ENCODE measurements at regions not wholly inside any gene's neighbourhood (a gene's known extent, or its start where the extent isn't known, plus 50 kb on each side); places are given as distances from the start of the nearest gene placed in this dataset.

DNA sequence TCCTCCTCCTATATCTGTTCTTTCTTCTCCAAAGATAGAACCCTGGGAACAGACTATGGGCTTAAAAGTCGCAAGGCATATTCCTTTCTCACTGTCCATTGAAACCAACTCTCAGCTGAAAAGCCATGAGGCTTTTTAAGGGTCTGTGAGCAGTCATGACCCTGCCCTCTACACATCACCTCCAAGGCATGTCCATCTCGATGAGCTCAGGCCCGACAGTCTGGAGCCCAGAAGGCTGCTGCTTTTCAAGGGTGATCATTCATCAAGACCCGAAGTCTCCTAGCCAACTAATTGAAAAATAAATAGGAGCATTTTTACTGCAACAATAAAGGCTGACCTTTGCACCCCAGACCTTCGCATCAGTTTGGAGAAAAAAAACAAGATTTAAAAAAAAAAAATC lies 378.8 kb upstream of the NRSN1 start:
- H3K4me1 Mint-ChIP-seq, result no peaks in the 10 kb centered on the region
- H3K9me3 Mint-ChIP-seq, result peaks cover 2% of the 10 kb centered on the region
- ChIA-PET CTCF (no interaction called here), POLR2A (no interaction called here)
- TF ChIP-seq, protein P1, sequence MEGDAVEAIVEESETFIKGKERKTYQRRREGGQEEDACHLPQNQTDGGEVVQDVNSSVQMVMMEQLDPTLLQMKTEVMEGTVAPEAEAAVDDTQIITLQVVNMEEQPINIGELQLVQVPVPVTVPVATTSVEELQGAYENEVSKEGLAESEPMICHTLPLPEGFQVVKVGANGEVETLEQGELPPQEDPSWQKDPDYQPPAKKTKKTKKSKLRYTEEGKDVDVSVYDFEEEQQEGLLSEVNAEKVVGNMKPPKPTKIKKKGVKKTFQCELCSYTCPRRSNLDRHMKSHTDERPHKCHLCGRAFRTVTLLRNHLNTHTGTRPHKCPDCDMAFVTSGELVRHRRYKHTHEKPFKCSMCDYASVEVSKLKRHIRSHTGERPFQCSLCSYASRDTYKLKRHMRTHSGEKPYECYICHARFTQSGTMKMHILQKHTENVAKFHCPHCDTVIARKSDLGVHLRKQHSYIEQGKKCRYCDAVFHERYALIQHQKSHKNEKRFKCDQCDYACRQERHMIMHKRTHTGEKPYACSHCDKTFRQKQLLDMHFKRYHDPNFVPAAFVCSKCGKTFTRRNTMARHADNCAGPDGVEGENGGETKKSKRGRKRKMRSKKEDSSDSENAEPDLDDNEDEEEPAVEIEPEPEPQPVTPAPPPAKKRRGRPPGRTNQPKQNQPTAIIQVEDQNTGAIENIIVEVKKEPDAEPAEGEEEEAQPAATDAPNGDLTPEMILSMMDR (IDR thresholded peaks at IDR 0.05), result no peak
- ATAC-seq (ENCODE audit: low read depth), result no peak
- no peak for DNase-seq
- H3K36me3 Mint-ChIP-seq (ENCODE audit: low read depth), result no peaks in the 10 kb centered on the region
- intact Hi-C loops (cut with micrococcal nuclease), result no loop called here
- H3K27ac Mint-ChIP-seq, result no peak overlapping the region
- no peaks in the 10 kb centered on the region for H3K27me3 Mint-ChIP-seq
- no peak overlapping the region for H3K4me3 Mint-ChIP-seq

DNA sequence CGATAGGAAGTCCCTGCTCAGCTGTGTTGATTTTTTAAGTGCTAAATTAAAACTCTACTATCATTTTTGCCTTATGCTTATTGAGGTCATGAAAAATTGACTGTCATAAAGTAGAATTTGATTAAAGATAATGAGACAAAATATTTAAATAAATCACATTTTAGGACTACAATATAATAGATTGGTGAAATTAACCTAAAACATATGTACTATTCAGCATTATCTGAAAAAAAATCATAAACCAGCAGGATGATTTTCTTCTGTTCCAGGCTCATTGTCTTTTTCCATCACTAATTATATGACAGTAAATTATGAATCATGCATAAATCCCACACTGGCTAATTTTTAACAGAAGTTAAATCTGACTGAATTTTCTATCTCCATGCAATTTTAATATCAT lies 373.6 kb upstream of the NRSN1 start:
- ATAC-seq (ENCODE audit: low read depth) (no peak), DNase-seq (no peak)
- Mint-ChIP-seq H3K27me3 (no peaks in the 10 kb centered on the region), H3K4me3 (no peak overlapping the region), H3K36me3 (ENCODE audit: low read depth) (no peaks in the 10 kb centered on the region), H3K4me1 (no peaks in the 10 kb centered on the region), H3K27ac (no peak overlapping the region), H3K9me3 (peaks cover 7% of the 10 kb centered on the region)
- intact Hi-C loops (cut with micrococcal nuclease), result no loop called here
- TF ChIP-seq, protein P1 (IDR thresholded peaks at IDR 0.05), result no peak
- CTCF ChIA-PET, result no interaction called here
- POLR2A ChIA-PET, result no interaction called here

DNA sequence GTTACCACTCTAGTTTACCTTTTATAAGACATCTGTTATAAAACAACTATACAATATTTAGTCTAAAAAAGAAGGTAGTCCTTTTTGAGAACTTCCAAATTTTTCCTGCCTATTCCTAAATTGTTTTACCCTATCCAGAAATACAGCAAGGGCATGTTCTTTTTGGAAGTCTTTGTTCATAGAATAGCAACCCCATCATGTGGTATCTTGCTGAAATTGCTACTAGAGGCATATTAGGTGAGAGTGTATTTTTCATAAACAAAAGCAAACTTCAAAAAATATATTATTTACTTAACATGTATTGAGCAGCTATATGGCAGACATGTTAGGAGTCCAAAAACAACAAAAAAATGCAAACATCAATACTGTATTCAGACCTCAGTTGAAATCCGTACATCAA lies 371.8 kb upstream of the NRSN1 start:
- DNase-seq, result no peak
- CTCF ChIA-PET, result no interaction called here
- Mint-ChIP-seq H3K27me3 (no peaks in the 10 kb centered on the region), H3K9me3 (peaks cover 7% of the 10 kb centered on the region), H3K36me3 (ENCODE audit: low read depth) (no peaks in the 10 kb centered on the region), H3K4me3 (no peak overlapping the region), H3K27ac (no peak overlapping the region), H3K4me1 (no peaks in the 10 kb centered on the region)
- no peak for ATAC-seq (ENCODE audit: low read depth)
- intact Hi-C loops (cut with micrococcal nuclease), result no loop called here
- POLR2A ChIA-PET, result no interaction called here
- TF ChIP-seq, protein P1 (IDR thresholded peaks at IDR 0.05), result no peak

DNA sequence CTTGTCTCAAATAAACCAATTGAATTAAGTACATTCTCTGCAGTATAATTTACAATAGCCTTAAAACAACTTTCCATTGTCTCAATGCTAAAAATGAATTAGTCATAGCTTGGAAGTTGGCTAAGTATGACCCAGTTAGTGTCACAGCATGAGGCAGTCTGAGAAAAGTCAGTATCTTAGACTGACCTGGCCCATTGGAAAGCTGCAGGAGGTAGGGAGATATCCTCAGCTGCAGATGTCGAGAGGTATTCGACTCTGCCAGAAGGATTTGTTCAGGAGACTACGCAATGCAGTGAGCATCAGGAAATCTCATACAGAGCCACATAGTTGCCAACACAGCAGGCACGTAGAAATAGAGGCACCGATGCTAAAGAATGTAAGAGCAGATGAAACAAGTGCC lies 350.9 kb upstream of the NRSN1 start:
- TF ChIP-seq, protein P1 (IDR thresholded peaks at IDR 0.05), result no peak
- Mint-ChIP-seq H3K4me1 (no peaks in the 10 kb centered on the region), H3K36me3 (ENCODE audit: low read depth) (no peaks in the 10 kb centered on the region), H3K27me3 (no peaks in the 10 kb centered on the region), H3K27ac (no peak overlapping the region), H3K9me3 (peaks cover 3% of the 10 kb centered on the region), H3K4me3 (no peak overlapping the region)
- ChIA-PET POLR2A (no interaction called here), CTCF (no interaction called here)
- intact Hi-C loops (cut with micrococcal nuclease), result no loop called here
- DNase-seq (no peak), ATAC-seq (ENCODE audit: low read depth) (no peak)

DNA sequence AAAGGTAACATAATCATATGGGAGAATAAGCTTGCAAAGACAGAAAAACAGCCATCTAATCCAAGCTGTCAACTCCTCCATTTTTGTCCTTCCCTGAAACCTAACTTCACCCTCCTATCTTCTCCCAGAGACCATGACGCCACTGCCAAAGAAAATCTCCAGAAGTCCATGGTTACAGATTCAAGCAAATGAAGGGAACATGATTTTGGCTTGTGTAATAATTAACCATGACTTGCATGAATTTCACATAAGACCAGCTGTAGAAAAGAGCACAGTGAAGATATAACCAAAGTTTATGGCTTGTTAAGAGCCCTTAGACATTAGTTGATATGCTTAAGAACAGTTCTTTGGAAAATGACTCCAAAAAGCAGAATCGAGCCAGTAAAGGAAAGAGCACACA lies 342.1 kb upstream of the NRSN1 start:
- Mint-ChIP-seq H3K36me3 (ENCODE audit: low read depth) (no peaks in the 10 kb centered on the region), H3K27me3 (no peaks in the 10 kb centered on the region), H3K9me3 (peaks cover 4% of the 10 kb centered on the region), H3K27ac (no peak overlapping the region), H3K4me3 (no peak overlapping the region), H3K4me1 (no peaks in the 10 kb centered on the region)
- ATAC-seq (ENCODE audit: low read depth), result no peak
- intact Hi-C loops (cut with micrococcal nuclease), result no loop called here
- TF ChIP-seq, protein P1 (IDR thresholded peaks at IDR 0.05), result no peak
- ChIA-PET POLR2A (no interaction called here), CTCF (no interaction called here)
- no peak for DNase-seq
